ENCODE measurements at regions not wholly inside any gene's neighbourhood (a gene's known extent, or its start where the extent isn't known, plus 50 kb on each side); places are given as distances from the start of the nearest gene placed in this dataset.

DNA sequence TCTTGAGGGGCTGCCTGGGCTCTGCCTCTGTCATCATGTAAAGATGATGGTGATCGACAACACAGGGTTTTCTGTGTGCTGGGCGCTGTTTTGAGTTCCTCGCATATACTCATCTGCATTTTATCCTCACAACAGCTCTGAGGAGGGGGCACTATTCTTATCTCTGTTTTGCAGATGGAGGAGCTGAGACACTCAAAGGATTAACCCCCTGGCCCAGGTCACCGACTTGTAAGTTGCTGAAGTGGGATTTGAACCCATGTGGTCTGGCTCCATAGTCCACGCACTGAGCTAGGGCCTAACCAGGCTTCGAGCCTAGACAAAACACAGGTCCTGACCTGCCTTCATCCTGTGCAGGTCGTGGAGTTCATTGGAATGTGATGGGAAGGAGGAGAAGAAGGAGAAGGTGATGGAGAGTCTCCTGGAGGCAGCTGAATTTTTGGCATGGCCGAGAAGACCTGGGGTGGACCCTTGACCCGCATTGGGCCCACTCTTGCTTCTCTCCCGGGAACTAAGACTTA, 140.0 kb downstream of the ASCL4 start:
- Histone ChIP-seq H3K27ac (ENCODE audit: insufficient read depth, low read length, poor library complexity, severe bottlenecking) (no peak overlapping the region), H3K36me3 (ENCODE audit: control insufficient read depth, insufficient read depth, low read length) (no peaks in the 10 kb centered on the region), H3K27me3 (replicated peaks; ENCODE audit: control insufficient read depth, insufficient read depth, low read length, poor library complexity, severe bottlenecking) (peaks cover 7% of the 10 kb centered on the region), H3K4me3 (ENCODE audit: insufficient read depth, low read depth, low read length, poor library complexity, severe bottlenecking) (no peak overlapping the region), H3K4me1 (ENCODE audit: control insufficient read depth, insufficient read depth, low read length, poor library complexity, severe bottlenecking) (no peaks in the 10 kb centered on the region), H3K9me3 (ENCODE audit: control insufficient read depth, low read length) (no peaks in the 10 kb centered on the region)
- DNase-seq, result no peak

DNA sequence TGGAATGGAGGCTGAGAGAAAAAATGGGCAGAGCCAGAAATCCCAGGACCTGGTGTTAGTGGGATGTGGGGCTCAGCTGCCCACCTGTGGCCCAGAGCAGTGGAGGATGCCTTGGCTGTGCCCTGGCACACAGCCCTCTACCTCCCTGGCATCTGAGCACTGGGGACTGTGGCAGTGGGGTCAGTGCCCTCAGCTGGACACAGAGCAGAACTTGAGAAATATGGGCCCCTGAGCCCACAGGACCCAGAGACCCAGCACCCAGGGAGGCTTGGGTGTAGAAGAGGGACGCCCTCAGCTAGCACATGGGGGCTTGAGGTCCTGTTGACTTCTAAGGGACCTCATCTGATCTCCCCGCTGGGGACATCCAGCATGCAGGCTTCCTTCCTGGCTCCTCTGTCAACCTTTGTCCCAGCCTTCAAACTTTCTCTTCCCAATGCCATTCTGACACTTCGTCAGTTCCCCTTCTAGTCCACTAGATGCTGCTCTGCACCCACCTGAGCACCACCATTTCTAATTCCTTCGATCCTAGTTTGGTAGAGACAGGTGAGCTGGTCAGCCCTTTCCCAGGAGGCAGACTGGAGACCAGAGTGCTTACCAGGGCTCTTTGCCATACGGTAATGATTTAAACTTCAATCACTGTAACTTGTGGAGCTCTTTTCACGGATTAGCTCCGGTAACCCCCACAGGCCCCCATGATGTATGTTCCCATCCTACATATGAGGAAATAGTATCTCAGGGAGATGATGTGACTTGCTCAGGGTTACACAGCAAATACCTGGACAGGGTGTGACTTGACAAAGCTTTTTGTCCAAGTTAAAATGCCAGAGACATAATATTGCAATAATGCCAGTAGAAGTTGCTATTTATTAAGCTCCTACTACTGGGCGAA, 143.7 kb downstream of the ASCL4 start:
- no peak overlapping the region for H3K4me3 ChIP-seq (ENCODE audit: insufficient read depth, low read depth, low read length, poor library complexity, severe bottlenecking)
- no peak for DNase-seq
- no peak overlapping the region for H3K27ac ChIP-seq (ENCODE audit: insufficient read depth, low read length, poor library complexity, severe bottlenecking)
- H3K36me3 ChIP-seq (ENCODE audit: control insufficient read depth, insufficient read depth, low read length), result no peaks in the 10 kb centered on the region
- H3K4me1 ChIP-seq (ENCODE audit: control insufficient read depth, insufficient read depth, low read length, poor library complexity, severe bottlenecking), result no peaks in the 10 kb centered on the region
- no peaks in the 10 kb centered on the region for H3K9me3 ChIP-seq (ENCODE audit: control insufficient read depth, low read length)
- no peaks in the 10 kb centered on the region for H3K27me3 ChIP-seq (replicated peaks; ENCODE audit: control insufficient read depth, insufficient read depth, low read length, poor library complexity, severe bottlenecking)

DNA sequence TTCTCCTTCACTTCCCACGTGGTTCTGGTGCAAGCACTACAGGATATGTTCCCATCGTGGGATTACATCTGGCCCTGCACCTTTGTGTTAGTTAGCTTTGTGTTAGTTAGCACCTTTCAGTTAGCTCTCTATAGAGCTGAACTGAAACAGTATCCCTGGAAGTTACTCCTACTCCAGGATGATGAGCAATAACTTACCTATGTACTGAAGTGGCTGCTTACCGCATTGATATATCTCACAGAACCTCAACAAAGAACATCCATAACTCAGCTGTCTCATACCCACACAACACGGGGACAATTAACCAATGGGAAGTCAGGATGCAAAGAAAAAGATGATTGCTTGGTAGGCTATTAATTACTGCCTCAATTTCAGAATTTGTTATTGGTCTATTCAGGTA, 146.6 kb downstream of the ASCL4 start:
- no peaks in the 10 kb centered on the region for H3K27me3 ChIP-seq (replicated peaks; ENCODE audit: control insufficient read depth, insufficient read depth, low read length, poor library complexity, severe bottlenecking)
- H3K36me3 ChIP-seq (ENCODE audit: control insufficient read depth, insufficient read depth, low read length), result no peaks in the 10 kb centered on the region
- H3K27ac ChIP-seq (ENCODE audit: insufficient read depth, low read length, poor library complexity, severe bottlenecking), result no peak overlapping the region
- H3K9me3 ChIP-seq (ENCODE audit: control insufficient read depth, low read length), result no peaks in the 10 kb centered on the region
- no peak for DNase-seq
- no peak overlapping the region for H3K4me3 ChIP-seq (ENCODE audit: insufficient read depth, low read depth, low read length, poor library complexity, severe bottlenecking)
- no peaks in the 10 kb centered on the region for H3K4me1 ChIP-seq (ENCODE audit: control insufficient read depth, insufficient read depth, low read length, poor library complexity, severe bottlenecking)

GRCh38 chr12:107925125-107925524, 150.6 kb downstream of the ASCL4 start:
- no peak for DNase-seq
- no peak overlapping the region for H3K27ac ChIP-seq (ENCODE audit: insufficient read depth, low read length, poor library complexity, severe bottlenecking)
- no peaks in the 10 kb centered on the region for H3K9me3 ChIP-seq (ENCODE audit: control insufficient read depth, low read length)
- H3K4me1 ChIP-seq (ENCODE audit: control insufficient read depth, insufficient read depth, low read length, poor library complexity, severe bottlenecking), result no peaks in the 10 kb centered on the region
- no peaks in the 10 kb centered on the region for H3K27me3 ChIP-seq (replicated peaks; ENCODE audit: control insufficient read depth, insufficient read depth, low read length, poor library complexity, severe bottlenecking)
- H3K36me3 ChIP-seq (ENCODE audit: control insufficient read depth, insufficient read depth, low read length), result no peaks in the 10 kb centered on the region
- no peak overlapping the region for H3K4me3 ChIP-seq (ENCODE audit: insufficient read depth, low read depth, low read length, poor library complexity, severe bottlenecking)

GRCh38 chr12:107929436-107929835, 154.9 kb downstream of the ASCL4 start:
- no peaks in the 10 kb centered on the region for H3K36me3 ChIP-seq (ENCODE audit: control insufficient read depth, insufficient read depth, low read length)
- H3K27me3 ChIP-seq (replicated peaks; ENCODE audit: control insufficient read depth, insufficient read depth, low read length, poor library complexity, severe bottlenecking), result no peaks in the 10 kb centered on the region
- no peak for DNase-seq
- H3K27ac ChIP-seq (ENCODE audit: insufficient read depth, low read length, poor library complexity, severe bottlenecking), result no peak overlapping the region
- H3K9me3 ChIP-seq (ENCODE audit: control insufficient read depth, low read length), result no peaks in the 10 kb centered on the region
- no peak overlapping the region for H3K4me3 ChIP-seq (ENCODE audit: insufficient read depth, low read depth, low read length, poor library complexity, severe bottlenecking)
- H3K4me1 ChIP-seq (ENCODE audit: control insufficient read depth, insufficient read depth, low read length, poor library complexity, severe bottlenecking), result no peaks in the 10 kb centered on the region

DNA sequence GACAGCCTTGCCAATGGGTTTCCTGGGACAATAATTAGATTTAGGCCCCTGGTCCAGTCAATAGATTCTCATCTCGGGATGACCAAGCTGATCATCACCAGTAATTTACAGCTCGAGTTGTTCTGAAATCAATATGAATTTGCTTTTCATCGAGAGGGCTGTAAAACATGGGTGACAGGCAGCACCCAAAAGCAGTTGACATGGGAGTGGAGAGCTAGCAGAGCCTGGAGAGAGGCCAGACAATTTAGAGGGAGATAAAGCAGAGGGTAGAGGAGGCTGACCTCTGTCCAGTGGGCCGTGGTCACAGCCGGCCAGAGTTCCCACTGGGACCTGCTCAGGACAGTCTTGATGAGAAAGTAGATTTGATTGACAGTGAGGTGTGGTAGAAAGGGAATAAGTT, 157.3 kb downstream of the ASCL4 start:
- DNase-seq, result no peak

GRCh38 chr12:107938446-107938845, 163.9 kb downstream of the ASCL4 start:
- no peak for DNase-seq
- H3K9me3 ChIP-seq (ENCODE audit: control insufficient read depth, low read length), result peaks cover 6% of the 10 kb centered on the region
- no peak overlapping the region for H3K4me3 ChIP-seq (ENCODE audit: insufficient read depth, low read depth, low read length, poor library complexity, severe bottlenecking)
- H3K27me3 ChIP-seq (replicated peaks; ENCODE audit: control insufficient read depth, insufficient read depth, low read length, poor library complexity, severe bottlenecking), result peaks cover 3% of the 10 kb centered on the region
- H3K36me3 ChIP-seq (ENCODE audit: control insufficient read depth, insufficient read depth, low read length), result no peaks in the 10 kb centered on the region
- H3K4me1 ChIP-seq (ENCODE audit: control insufficient read depth, insufficient read depth, low read length, poor library complexity, severe bottlenecking), result no peaks in the 10 kb centered on the region
- no peak overlapping the region for H3K27ac ChIP-seq (ENCODE audit: insufficient read depth, low read length, poor library complexity, severe bottlenecking)

More for the DNA sequence above, 157.3 kb downstream of the ASCL4 start:
- no peaks in the 10 kb centered on the region for H3K4me1 ChIP-seq (ENCODE audit: control insufficient read depth, insufficient read depth, low read length, poor library complexity, severe bottlenecking)
- no peak overlapping the region for H3K4me3 ChIP-seq (ENCODE audit: insufficient read depth, low read depth, low read length, poor library complexity, severe bottlenecking)
- no peaks in the 10 kb centered on the region for H3K27me3 ChIP-seq (replicated peaks; ENCODE audit: control insufficient read depth, insufficient read depth, low read length, poor library complexity, severe bottlenecking)
- no peaks in the 10 kb centered on the region for H3K36me3 ChIP-seq (ENCODE audit: control insufficient read depth, insufficient read depth, low read length)
- H3K9me3 ChIP-seq (ENCODE audit: control insufficient read depth, low read length), result no peaks in the 10 kb centered on the region
- H3K27ac ChIP-seq (ENCODE audit: insufficient read depth, low read length, poor library complexity, severe bottlenecking), result no peak overlapping the region

DNA sequence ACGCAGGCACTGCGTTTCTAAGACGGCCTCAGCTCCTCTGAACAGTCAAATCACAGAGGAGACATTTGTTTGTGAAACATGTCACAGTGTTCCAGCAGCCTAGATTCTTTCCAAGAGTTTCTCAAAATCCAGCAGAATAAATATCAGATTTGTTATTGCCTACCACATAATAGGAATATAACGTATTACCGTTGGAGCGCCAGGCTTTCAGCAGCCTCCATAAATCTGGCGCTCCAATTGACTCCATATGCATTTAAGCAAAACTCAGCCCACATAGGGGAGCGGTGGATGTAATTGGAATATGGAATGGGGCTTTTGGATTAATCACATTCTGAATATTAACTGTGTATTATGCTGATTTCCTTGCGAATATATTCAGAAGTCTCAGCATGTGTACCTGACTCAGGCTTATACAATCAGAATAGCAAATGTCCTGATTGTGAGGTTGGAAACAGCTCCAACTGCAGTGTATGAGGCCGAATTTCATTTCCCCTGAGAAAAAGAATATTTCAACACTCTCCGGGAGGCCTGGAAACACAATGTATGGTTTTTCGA, 174.0 kb downstream of the ASCL4 start:
- H3K4me3 ChIP-seq (ENCODE audit: insufficient read depth, low read depth, low read length, poor library complexity, severe bottlenecking), result no peak overlapping the region
- no peaks in the 10 kb centered on the region for H3K36me3 ChIP-seq (ENCODE audit: control insufficient read depth, insufficient read depth, low read length)
- no peaks in the 10 kb centered on the region for H3K4me1 ChIP-seq (ENCODE audit: control insufficient read depth, insufficient read depth, low read length, poor library complexity, severe bottlenecking)
- H3K27me3 ChIP-seq (replicated peaks; ENCODE audit: control insufficient read depth, insufficient read depth, low read length, poor library complexity, severe bottlenecking), result no peaks in the 10 kb centered on the region
- H3K9me3 ChIP-seq (ENCODE audit: control insufficient read depth, low read length), result no peaks in the 10 kb centered on the region
- no peak overlapping the region for H3K27ac ChIP-seq (ENCODE audit: insufficient read depth, low read length, poor library complexity, severe bottlenecking)
- no peak for DNase-seq

GRCh38 chr12:107951024-107951423, 176.5 kb downstream of the ASCL4 start:
- no peaks in the 10 kb centered on the region for H3K27me3 ChIP-seq (replicated peaks; ENCODE audit: control insufficient read depth, insufficient read depth, low read length, poor library complexity, severe bottlenecking)
- DNase-seq, result no peak
- H3K36me3 ChIP-seq (ENCODE audit: control insufficient read depth, insufficient read depth, low read length), result no peaks in the 10 kb centered on the region
- H3K9me3 ChIP-seq (ENCODE audit: control insufficient read depth, low read length), result no peaks in the 10 kb centered on the region
- H3K4me3 ChIP-seq (ENCODE audit: insufficient read depth, low read depth, low read length, poor library complexity, severe bottlenecking), result no peak overlapping the region
- no peak overlapping the region for H3K27ac ChIP-seq (ENCODE audit: insufficient read depth, low read length, poor library complexity, severe bottlenecking)
- H3K4me1 ChIP-seq (ENCODE audit: control insufficient read depth, insufficient read depth, low read length, poor library complexity, severe bottlenecking), result no peaks in the 10 kb centered on the region

- Histone ChIP-seq H3K4me1 (ENCODE audit: control insufficient read depth, insufficient read depth, low read length, poor library complexity, severe bottlenecking) (no peaks in the 10 kb centered on the region), H3K27ac (ENCODE audit: insufficient read depth, low read length, poor library complexity, severe bottlenecking) (no peak overlapping the region), H3K9me3 (ENCODE audit: control insufficient read depth, low read length) (no peaks in the 10 kb centered on the region), H3K4me3 (ENCODE audit: insufficient read depth, low read depth, low read length, poor library complexity, severe bottlenecking) (no peak overlapping the region), H3K27me3 (replicated peaks; ENCODE audit: control insufficient read depth, insufficient read depth, low read length, poor library complexity, severe bottlenecking) (no peaks in the 10 kb centered on the region), H3K36me3 (ENCODE audit: control insufficient read depth, insufficient read depth, low read length) (no peaks in the 10 kb centered on the region)
- DNase-seq, result no peak
Observed at GRCh38 chr12:107955966-107956643, 173.0 kb upstream of the WSCD2 start.
